Spleen (tissue), 11 donors: ENCODE measurements at regions not wholly inside any gene's neighbourhood (a gene's known extent, or its start where the extent isn't known, plus 50 kb on each side); places are given as distances from the start of the nearest gene placed in this dataset.
"Not testable (repeated sequence)": the region's sequence is repeated elsewhere in the genome, so short reads cannot be mapped to it uniquely, and the experiment has no call there.

Experiments used
- DNase-seq: peaks from one replicate; pipeline ENCODE4 v3.0.0-alpha.2; 2020
- H3K27ac ChIP-seq, 8 donors: fragments of 200-600 bp; sonication (generic) in 7 of 8; 1 replicate in 4 of 8; 2 replicates in 4 of 8; pipeline versions ENCODE4 v1.5.0 to v1.8.0; 2016 to 2021; ENCODE audit warnings: inconsistent platforms in 4 of 8, mild to moderate bottlenecking in 4 of 8, moderate library complexity in 1 of 8
- H3K27me3 ChIP-seq, 7 donors: fragments of 200-600 bp; sonication (generic) in 6 of 7; replicated peaks in 1 of 7; 1 replicate in 4 of 7; 2 replicates in 3 of 7; pipeline versions ENCODE4 v1.5.0 to v1.8.0; 2016 to 2021; ENCODE audit warnings: inconsistent platforms in 3 of 7, mild to moderate bottlenecking in 1 of 7
- H3K36me3 ChIP-seq, 6 donors: fragments of 200-600 bp; sonication (generic) in 5 of 6; 1 replicate in 4 of 6; 2 replicates in 2 of 6; pipeline versions ENCODE4 v1.5.0 to v1.8.0; 2016 to 2021; ENCODE audit warnings: inconsistent platforms in 2 of 6
- H3K4me1 ChIP-seq, 6 donors: fragments of 200-600 bp; sonication (generic) in 5 of 6; 1 replicate in 3 of 6; 2 replicates in 3 of 6; pipeline versions ENCODE4 v1.5.0 to v1.8.0; 2016 to 2021; ENCODE audit warnings: inconsistent platforms in 3 of 6
- H3K4me3 ChIP-seq, 8 donors: fragments of 200-600 bp; sonication (generic) in 7 of 8; 1 replicate in 4 of 8; 2 replicates in 4 of 8; pipeline versions ENCODE4 v1.5.0 to v1.8.0; 2016 to 2021; ENCODE audit warnings: inconsistent platforms in 4 of 8, mild to moderate bottlenecking in 4 of 8, moderate library complexity in 2 of 8
- H3K9me3 ChIP-seq, 8 donors: fragments of 200-600 bp; sonication (generic) in 7 of 8; 1 replicate in 4 of 8; 2 replicates in 4 of 8; pipeline versions ENCODE4 v1.5.0 to v1.8.0; 2016 to 2021; ENCODE audit warnings: inconsistent platforms in 4 of 8
- CTCF ChIP-seq, 11 experiments: fragments of 200-600 bp in 7 of 11; fragments of 450-650 bp in 4 of 11; sonication (generic) in 4 of 11; IDR thresholded peaks in 8 of 11; conservative IDR thresholded peaks in 3 of 11; 1 replicate in 7 of 11; 2 replicates in 4 of 11; pipeline versions ENCODE4 v1.4.0 to v1.8.0; 2016 to 2021; ENCODE audit warnings: antibody characterized with exemption in 11 of 11, inconsistent platforms in 4 of 11, mild to moderate bottlenecking in 1 of 11
- POLR2A ChIP-seq, 3 donors: fragments of 450-650 bp; IDR thresholded peaks; one replicate each; pipeline ENCODE4 v1.5.1; 2017; ENCODE audit warnings: antibody characterized with exemption in 3 of 3, mild to moderate bottlenecking in 1 of 3
- POLR2AphosphoS5 ChIP-seq, 3 donors: sonication (generic); formaldehyde crosslinking; IDR thresholded peaks; one replicate each; pipeline ENCODE4 v1.5.1; 2017; ENCODE audit warnings: antibody characterized with exemption in 3 of 3
- WGBS, 5 donors: extraction: QIAGEN DNeasy Blood & Tissue Kit in 3 of 5; methylation state at CpG; one replicate each; pipeline versions ENCODE4 v1.1.5 to v1.1.7; 2013 to 2018; 5-methylcytosine and 5-hydroxymethylcytosine counted together
- intact Hi-C: fragments of 100-400 bp; cut with DNase I; formaldehyde crosslinking; loops from one replicate; pipeline ENCODE4 v1.15.0; 2023; ENCODE audit warnings: low total_unique reads
- donor health status: healthy with polysubstance abuse.
- donor health status: DM: no; HTN: no; CAD: no; lungs with moderate emphysema.
- donor health status: DM: no; HTN: no; CAD: no.
- donor health status: Bipolar disorder and iron deficiency.
- donor health status: healthy.
- donor health status: DM: no; HTN: no; CAD: no.
- donor health status: DM: yes; HTN: yes; CAD: no.

DNA sequence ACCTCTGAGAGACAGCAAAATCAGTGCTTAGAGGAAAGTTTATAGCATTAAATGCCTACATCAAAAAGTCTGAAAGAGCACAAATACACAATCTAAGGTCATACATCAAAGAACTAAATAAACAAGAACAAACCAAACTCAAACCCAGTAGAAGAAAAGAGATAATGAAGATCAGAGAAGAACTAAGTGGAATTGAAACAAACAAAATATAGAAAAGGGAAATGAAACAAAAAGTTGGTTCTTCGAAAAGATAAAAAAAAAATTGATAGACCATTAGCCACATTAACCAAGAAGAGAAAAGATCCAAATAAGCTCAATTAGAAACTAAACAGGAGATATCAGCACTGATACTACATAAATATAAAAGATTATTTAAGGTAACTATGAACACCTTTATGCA lies 280.0 kb upstream of the NRG3 start:
- no peak for DNase-seq
- Histone ChIP-seq H3K27ac (no peak overlapping the region), H3K36me3 (no peaks in the 10 kb centered on the region), H3K27me3 (no peaks in the 10 kb centered on the region), H3K9me3 (peaks cover 0 to 27% (median 22%) of the 10 kb centered on the region in 8 donors), H3K4me3 (no peak overlapping the region), H3K4me1 (no peaks in the 10 kb centered on the region)
- WGBS, 5 donors = 59 to 68% (median 62%) methylated on average over 1 of the region's 1 CpG
- intact Hi-C loops = no loop called here
- TF ChIP-seq POLR2A (IDR thresholded peaks at IDR 0.05) (no peak), POLR2AphosphoS5 (IDR thresholded peaks at IDR 0.05) (no peak), CTCF (IDR thresholded peaks at IDR 0.05 in 8 of 11, conservative IDR thresholded peaks at IDR 0.05 in 3 of 11) (no peak)

DNA sequence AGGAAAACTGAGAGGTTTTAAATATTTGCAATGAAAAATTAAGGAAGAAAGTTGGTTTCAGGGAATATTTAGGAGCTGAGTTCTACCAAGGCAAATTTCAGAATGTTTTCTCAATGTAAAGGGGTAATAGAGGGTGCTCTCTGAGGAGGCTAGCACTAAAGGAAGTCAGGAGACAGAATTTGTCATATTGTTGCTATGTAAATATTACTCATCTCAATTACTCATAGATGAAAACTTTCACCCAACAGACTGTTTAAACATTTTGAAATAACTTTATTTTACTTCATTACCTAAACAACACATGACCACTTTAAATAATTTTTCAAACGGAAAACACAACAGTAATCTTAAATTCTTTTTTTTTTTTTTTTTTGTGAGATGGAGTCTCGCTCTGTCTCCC lies 274.8 kb upstream of the NRG3 start:
- no peaks in the 10 kb centered on the region for H3K4me1 ChIP-seq
- H3K4me3 ChIP-seq = no peak overlapping the region
- no peak overlapping the region for H3K27ac ChIP-seq
- no peaks in the 10 kb centered on the region for H3K27me3 ChIP-seq
- H3K36me3 ChIP-seq = no peaks in the 10 kb centered on the region
- WGBS, 5 donors = 78 to 94% (median 87%) methylated on average over 2 of the region's 2 CpGs
- H3K9me3 ChIP-seq = peaks cover 0 to 14% (median 2%) of the 10 kb centered on the region in 8 donors
- intact Hi-C loops = no loop called here
- TF ChIP-seq POLR2AphosphoS5 (IDR thresholded peaks at IDR 0.05) (no peak), POLR2A (IDR thresholded peaks at IDR 0.05) (no peak), CTCF (IDR thresholded peaks at IDR 0.05 in 8 of 11, conservative IDR thresholded peaks at IDR 0.05 in 3 of 11) (no peak)
- DNase-seq = no peak

GRCh38 chr10:81603106-81603620 lies 271.8 kb upstream of the NRG3 start:
- DNase-seq = no peak
- intact Hi-C loops = no loop called here
- Histone ChIP-seq H3K4me3 (no peak overlapping the region), H3K9me3 (peaks cover 0 to 20% (median 4%) of the 10 kb centered on the region in 8 donors), H3K27me3 (no peaks in the 10 kb centered on the region), H3K36me3 (no peaks in the 10 kb centered on the region), H3K27ac (no peak overlapping the region), H3K4me1 (no peaks in the 10 kb centered on the region)
- no peak for TF ChIP-seq POLR2A (IDR thresholded peaks at IDR 0.05)
- no peak for TF ChIP-seq POLR2AphosphoS5 (IDR thresholded peaks at IDR 0.05)
- no peak for TF ChIP-seq CTCF (IDR thresholded peaks at IDR 0.05 in 8 of 11, conservative IDR thresholded peaks at IDR 0.05 in 3 of 11)
- WGBS, 5 donors = 75 to 82% (median 78%) methylated on average over 4 of the region's 4 CpGs

DNA sequence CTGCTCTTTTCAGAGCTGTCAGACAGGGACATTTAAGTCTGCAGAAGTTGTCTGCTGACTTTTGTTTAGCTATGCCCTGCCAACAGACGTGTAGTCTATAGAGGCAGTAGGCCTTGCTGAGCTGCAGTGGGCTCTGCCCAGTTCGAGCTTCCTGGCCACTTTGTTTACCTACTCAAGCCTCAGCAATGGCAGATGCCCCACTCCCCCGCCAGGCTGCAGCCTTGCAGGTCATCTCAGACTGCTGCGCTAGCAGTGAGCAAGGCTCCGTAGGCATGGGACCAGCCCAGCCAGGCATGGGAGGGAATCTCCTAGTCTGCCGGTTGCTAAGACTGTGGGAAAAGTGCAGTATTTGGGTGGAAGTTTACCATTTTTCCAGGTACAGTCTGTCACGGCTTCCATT lies 230.5 kb upstream of the NRG3 start:
- DNase-seq, intact Hi-C loops: not testable (repeated sequence)

GRCh38 chr10:81655986-81656385 lies 219.0 kb upstream of the NRG3 start:
- no peak overlapping the region for H3K4me3 ChIP-seq
- H3K27me3 ChIP-seq = no peaks in the 10 kb centered on the region
- H3K9me3 ChIP-seq = peaks cover 0 to 55% (median 41%) of the 10 kb centered on the region in 8 donors
- TF ChIP-seq POLR2AphosphoS5 (IDR thresholded peaks at IDR 0.05) (no peak), POLR2A (IDR thresholded peaks at IDR 0.05) (no peak), CTCF (IDR thresholded peaks at IDR 0.05 in 8 of 11, conservative IDR thresholded peaks at IDR 0.05 in 3 of 11) (no peak)
- WGBS, 5 donors = 66 to 79% (median 68%) methylated on average over 1 to 4 of the region's 4 CpGs
- no peak overlapping the region for H3K27ac ChIP-seq
- intact Hi-C loops = no loop called here
- DNase-seq = no peak
- no peaks in the 10 kb centered on the region for H3K4me1 ChIP-seq
- H3K36me3 ChIP-seq = no peaks in the 10 kb centered on the region

More for the DNA sequence above, 230.5 kb upstream of the NRG3 start:
- H3K4me3 ChIP-seq, H3K27me3 ChIP-seq, H3K36me3 ChIP-seq, H3K4me1 ChIP-seq, H3K27ac ChIP-seq: not testable (repeated sequence)
- H3K9me3 ChIP-seq = peaks cover 0 to 77% (median 32%) of the 10 kb centered on the region in 8 donors
- 78 to 90% (median 84%) methylated on average over 7 of the region's 7 CpGs for WGBS, 5 donors
